ENCODE measurements at regions not wholly inside any gene's neighbourhood (a gene's known extent, or its start where the extent isn't known, plus 50 kb on each side); places are given as distances from the start of the nearest gene placed in this dataset.

DNA sequence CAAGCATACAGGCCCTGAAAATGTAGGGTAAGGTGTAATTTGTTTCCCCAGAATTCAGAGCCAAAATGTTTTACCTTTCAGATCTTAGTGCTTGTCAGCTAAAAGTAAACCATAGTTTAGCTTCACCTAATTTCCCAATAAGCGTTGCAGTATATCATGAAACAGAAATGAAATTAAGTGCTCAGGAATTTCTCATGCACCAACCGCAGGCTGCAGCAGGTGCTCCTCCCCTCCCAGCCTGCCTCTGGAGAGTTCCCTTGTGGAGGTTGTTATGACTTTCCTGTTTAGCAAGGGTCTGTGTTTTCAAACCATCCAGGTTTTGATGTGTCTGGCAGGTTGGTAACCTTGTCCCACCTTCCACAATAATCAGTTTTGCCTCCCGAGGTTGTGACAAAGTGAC, 118.5 kb downstream of the HLX start:
- H3K27ac ChIP-seq = no peak overlapping the region
- TF ChIP-seq, protein P1, sequence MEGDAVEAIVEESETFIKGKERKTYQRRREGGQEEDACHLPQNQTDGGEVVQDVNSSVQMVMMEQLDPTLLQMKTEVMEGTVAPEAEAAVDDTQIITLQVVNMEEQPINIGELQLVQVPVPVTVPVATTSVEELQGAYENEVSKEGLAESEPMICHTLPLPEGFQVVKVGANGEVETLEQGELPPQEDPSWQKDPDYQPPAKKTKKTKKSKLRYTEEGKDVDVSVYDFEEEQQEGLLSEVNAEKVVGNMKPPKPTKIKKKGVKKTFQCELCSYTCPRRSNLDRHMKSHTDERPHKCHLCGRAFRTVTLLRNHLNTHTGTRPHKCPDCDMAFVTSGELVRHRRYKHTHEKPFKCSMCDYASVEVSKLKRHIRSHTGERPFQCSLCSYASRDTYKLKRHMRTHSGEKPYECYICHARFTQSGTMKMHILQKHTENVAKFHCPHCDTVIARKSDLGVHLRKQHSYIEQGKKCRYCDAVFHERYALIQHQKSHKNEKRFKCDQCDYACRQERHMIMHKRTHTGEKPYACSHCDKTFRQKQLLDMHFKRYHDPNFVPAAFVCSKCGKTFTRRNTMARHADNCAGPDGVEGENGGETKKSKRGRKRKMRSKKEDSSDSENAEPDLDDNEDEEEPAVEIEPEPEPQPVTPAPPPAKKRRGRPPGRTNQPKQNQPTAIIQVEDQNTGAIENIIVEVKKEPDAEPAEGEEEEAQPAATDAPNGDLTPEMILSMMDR (conservative IDR thresholded peaks at IDR 0.05) = no peak

- no peak overlapping the region for H3K27ac ChIP-seq
- TF ChIP-seq, protein P1 (conservative IDR thresholded peaks at IDR 0.05) = no peak
- TF ChIP-seq ZFX (IDR thresholded peaks at IDR 0.05) = no peak
Observed at GRCh38 chr1:220999872-221000863, 120.9 kb downstream of the HLX start.

- TF ChIP-seq, protein P1 (conservative IDR thresholded peaks at IDR 0.05) = no peak
- TF ChIP-seq ZFX (IDR thresholded peaks at IDR 0.05) = no peak
- no peak overlapping the region for H3K27ac ChIP-seq
Observed at GRCh38 chr1:221001167-221001566, 121.9 kb downstream of the HLX start.

GRCh38 chr1:221002601-221003000, 123.4 kb downstream of the HLX start:
- TF ChIP-seq, protein P1 (conservative IDR thresholded peaks at IDR 0.05) = no peak
- TF ChIP-seq ZFX (IDR thresholded peaks at IDR 0.05) = no peak
- no peak overlapping the region for H3K27ac ChIP-seq

DNA sequence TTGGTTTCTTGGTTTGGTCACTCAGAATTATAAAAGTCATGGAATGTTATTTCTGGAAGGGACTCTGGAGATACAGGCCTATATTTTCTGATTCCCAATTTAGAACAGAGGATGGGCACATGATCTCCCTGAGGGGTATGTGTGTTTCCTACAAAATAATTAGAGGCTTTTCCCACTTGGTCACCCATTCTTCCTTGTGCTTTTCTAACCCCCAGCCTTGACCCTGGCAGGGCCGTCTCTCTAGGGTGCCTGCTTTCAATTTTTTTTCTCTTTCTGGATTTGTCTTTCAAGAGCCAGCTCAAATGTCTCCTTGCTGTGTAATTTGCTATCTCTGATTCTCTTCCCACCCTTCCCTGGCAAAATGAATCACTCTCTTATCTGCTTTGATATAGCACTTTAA, 131.9 kb downstream of the HLX start:
- no peak for TF ChIP-seq ZFX (IDR thresholded peaks at IDR 0.05)
- TF ChIP-seq, protein P1 (conservative IDR thresholded peaks at IDR 0.05) = no peak
- no peak overlapping the region for H3K27ac ChIP-seq

DNA sequence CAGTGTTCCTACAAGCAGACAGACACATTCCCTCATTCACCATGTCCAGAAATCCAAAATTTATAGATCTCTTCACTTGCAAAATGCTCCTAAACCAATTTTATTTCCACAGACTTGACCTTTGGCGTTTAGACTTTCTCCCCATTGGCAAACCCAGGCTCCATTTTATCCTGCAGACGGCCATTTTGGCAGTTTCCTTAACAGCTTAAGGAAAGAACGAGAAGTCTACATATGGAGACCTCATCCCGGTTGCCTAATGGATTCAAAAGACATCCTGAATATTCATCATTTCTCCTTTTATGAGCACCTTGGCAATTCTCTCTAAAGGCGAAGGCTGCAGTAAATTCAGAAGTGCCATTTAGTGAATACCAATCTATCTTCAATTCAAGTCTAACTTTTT, 132.9 kb downstream of the HLX start:
- no peak for TF ChIP-seq ZFX (IDR thresholded peaks at IDR 0.05)
- TF ChIP-seq, protein P1 (conservative IDR thresholded peaks at IDR 0.05) = no peak
- H3K27ac ChIP-seq = no peak overlapping the region; the same call in 1 of the 2 replicates
